Loucy (cell line): ENCODE measurements at regions not wholly inside any gene's neighbourhood (a gene's known extent, or its start where the extent isn't known, plus 50 kb on each side); places are given as distances from the start of the nearest gene placed in this dataset.

Source experiments
- CTCF ChIP-seq: fragments of 200-600 bp; sonication (generic); conservative IDR thresholded peaks from 2 replicates; pipeline ENCODE4 v1.5.1; 2014; ENCODE audit warnings: mild to moderate bottlenecking, antibody characterized with exemption, low read length
- EZH2phosphoT487 ChIP-seq: fragments of 200-600 bp; IDR thresholded peaks from 2 replicates; pipeline ENCODE4 v1.6.1; 2018; ENCODE audit warnings: antibody characterized with exemption, mild to moderate bottlenecking, moderate library complexity, borderline replicate concordance

- TF ChIP-seq CTCF = no peak
- TF ChIP-seq EZH2phosphoT487 = no peak
Observed at GRCh38 chr5:147160902-147161700, 73.7 kb upstream of the STK32A start.
